SK-N-SH treated with all-trans-retinoic acid at 6 μM for 48 hours (cell line): ENCODE measurements at regions not wholly inside any gene's neighbourhood (a gene's known extent, or its start where the extent isn't known, plus 50 kb on each side); places are given as distances from the start of the nearest gene placed in this dataset.

ENCODE experiments used
- GLIS3 ChIP-seq: fragments of 250-450 bp; sonication (Bioruptor Pico); IDR thresholded peaks from 2 replicates; pipeline ENCODE4 v1.5.0; 2020; ENCODE audit warnings: mild to moderate bottlenecking, moderate library complexity
- OSR1 ChIP-seq: fragments of 250-450 bp; sonication (Bioruptor Pico); IDR thresholded peaks from 2 replicates; pipeline ENCODE4 v1.8.0; 2022; ENCODE audit warnings: moderate library complexity, mild to moderate bottlenecking, inconsistent platforms
- PATZ1 ChIP-seq: fragments of 250-450 bp; sonication (Bioruptor Pico); IDR thresholded peaks from 2 replicates; pipeline ENCODE4 v1.8.0; 2020; ENCODE audit warnings: mild to moderate bottlenecking, moderate library complexity, borderline replicate concordance
- RARB ChIP-seq: fragments of 250-450 bp; sonication (Bioruptor Pico); IDR thresholded peaks from 2 replicates; pipeline ENCODE4 v1.8.0; 2021; ENCODE audit warnings: mild to moderate bottlenecking, moderate library complexity
- TCF4 ChIP-seq: fragments of 250-450 bp; sonication (Bioruptor Pico); IDR thresholded peaks from 2 replicates; pipeline ENCODE4 v1.8.0; 2021; ENCODE audit warnings: mild to moderate bottlenecking, moderate library complexity, borderline replicate concordance
- ZFP3 ChIP-seq: fragments of 250-450 bp; sonication (Bioruptor Pico); IDR thresholded peaks from 2 replicates; pipeline ENCODE4 v1.5.0; 2020; ENCODE audit warnings: mild to moderate bottlenecking, moderate library complexity
- ZFP30 ChIP-seq: fragments of 450-650 bp; formaldehyde crosslinking; IDR thresholded peaks from 2 replicates; pipeline ENCODE4 v1.5.0; 2022; ENCODE audit warnings: mild to moderate bottlenecking, moderate library complexity
- ZNF565 ChIP-seq: fragments of 450-650 bp; formaldehyde crosslinking; conservative IDR thresholded peaks from 2 replicates; pipeline ENCODE4 v1.5.0; 2020; ENCODE audit warnings: low read depth, mild to moderate bottlenecking, moderate library complexity
- TF ChIP-seq, protein P1 (sequence below): fragments of 250-450 bp; sonication (Bioruptor Pico); IDR thresholded peaks from 2 replicates; pipeline ENCODE4 v1.5.1; 2020; ENCODE audit warnings: low read depth, mild to moderate bottlenecking, moderate library complexity
- TF ChIP-seq, protein P2 (sequence below): fragments of 250-450 bp; sonication (Bioruptor Pico); IDR thresholded peaks from 2 replicates; pipeline ENCODE4 v1.5.0; 2020; ENCODE audit warnings: mild to moderate bottlenecking, moderate library complexity
- TF ChIP-seq, protein P3 (sequence below): fragments of 250-450 bp; sonication (Bioruptor Pico); IDR thresholded peaks from 2 replicates; pipeline ENCODE4 v1.8.0; 2021; ENCODE audit warnings: low read depth, mild to moderate bottlenecking, moderate library complexity, borderline replicate concordance

DNA sequence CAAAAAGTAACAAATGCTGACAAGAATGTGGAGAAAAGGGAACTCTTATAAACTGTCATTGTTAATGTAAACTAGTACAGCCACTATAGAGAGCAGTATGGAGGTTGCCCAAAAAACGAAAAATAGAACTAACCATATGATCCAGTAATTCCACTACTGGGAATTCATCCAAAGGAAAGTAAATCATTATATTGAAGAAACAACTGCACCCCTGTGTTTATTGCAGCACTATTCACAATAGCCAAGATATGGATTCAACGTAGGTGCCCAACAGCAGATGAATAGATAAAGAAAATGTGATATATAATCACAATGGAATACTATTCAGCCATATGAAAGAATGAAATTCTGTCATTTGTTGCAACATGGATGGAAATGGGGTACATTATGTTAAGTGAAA, 188.0 kb upstream of the E2F7 start:
- no peak for TF ChIP-seq TCF4 (CRISPR knock-in tag)
- no peak for TF ChIP-seq RARB (CRISPR knock-in tag)
- TF ChIP-seq, protein P1, sequence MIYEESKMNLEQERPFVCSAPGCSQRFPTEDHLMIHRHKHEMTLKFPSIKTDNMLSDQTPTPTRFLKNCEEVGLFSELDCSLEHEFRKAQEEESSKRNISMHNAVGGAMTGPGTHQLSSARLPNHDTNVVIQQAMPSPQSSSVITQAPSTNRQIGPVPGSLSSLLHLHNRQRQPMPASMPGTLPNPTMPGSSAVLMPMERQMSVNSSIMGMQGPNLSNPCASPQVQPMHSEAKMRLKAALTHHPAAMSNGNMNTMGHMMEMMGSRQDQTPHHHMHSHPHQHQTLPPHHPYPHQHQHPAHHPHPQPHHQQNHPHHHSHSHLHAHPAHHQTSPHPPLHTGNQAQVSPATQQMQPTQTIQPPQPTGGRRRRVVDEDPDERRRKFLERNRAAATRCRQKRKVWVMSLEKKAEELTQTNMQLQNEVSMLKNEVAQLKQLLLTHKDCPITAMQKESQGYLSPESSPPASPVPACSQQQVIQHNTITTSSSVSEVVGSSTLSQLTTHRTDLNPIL (CRISPR knock-in tag): no peak
- TF ChIP-seq, protein P2, sequence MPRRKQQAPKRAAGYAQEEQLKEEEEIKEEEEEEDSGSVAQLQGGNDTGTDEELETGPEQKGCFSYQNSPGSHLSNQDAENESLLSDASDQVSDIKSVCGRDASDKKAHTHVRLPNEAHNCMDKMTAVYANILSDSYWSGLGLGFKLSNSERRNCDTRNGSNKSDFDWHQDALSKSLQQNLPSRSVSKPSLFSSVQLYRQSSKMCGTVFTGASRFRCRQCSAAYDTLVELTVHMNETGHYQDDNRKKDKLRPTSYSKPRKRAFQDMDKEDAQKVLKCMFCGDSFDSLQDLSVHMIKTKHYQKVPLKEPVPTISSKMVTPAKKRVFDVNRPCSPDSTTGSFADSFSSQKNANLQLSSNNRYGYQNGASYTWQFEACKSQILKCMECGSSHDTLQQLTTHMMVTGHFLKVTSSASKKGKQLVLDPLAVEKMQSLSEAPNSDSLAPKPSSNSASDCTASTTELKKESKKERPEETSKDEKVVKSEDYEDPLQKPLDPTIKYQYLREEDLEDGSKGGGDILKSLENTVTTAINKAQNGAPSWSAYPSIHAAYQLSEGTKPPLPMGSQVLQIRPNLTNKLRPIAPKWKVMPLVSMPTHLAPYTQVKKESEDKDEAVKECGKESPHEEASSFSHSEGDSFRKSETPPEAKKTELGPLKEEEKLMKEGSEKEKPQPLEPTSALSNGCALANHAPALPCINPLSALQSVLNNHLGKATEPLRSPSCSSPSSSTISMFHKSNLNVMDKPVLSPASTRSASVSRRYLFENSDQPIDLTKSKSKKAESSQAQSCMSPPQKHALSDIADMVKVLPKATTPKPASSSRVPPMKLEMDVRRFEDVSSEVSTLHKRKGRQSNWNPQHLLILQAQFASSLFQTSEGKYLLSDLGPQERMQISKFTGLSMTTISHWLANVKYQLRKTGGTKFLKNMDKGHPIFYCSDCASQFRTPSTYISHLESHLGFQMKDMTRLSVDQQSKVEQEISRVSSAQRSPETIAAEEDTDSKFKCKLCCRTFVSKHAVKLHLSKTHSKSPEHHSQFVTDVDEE (CRISPR knock-in tag): no peak
- TF ChIP-seq ZFP30 (CRISPR knock-in tag): no peak
- no peak for TF ChIP-seq PATZ1 (CRISPR knock-in tag)
- TF ChIP-seq ZFP3 (CRISPR knock-in tag): no peak
- TF ChIP-seq, protein P3, sequence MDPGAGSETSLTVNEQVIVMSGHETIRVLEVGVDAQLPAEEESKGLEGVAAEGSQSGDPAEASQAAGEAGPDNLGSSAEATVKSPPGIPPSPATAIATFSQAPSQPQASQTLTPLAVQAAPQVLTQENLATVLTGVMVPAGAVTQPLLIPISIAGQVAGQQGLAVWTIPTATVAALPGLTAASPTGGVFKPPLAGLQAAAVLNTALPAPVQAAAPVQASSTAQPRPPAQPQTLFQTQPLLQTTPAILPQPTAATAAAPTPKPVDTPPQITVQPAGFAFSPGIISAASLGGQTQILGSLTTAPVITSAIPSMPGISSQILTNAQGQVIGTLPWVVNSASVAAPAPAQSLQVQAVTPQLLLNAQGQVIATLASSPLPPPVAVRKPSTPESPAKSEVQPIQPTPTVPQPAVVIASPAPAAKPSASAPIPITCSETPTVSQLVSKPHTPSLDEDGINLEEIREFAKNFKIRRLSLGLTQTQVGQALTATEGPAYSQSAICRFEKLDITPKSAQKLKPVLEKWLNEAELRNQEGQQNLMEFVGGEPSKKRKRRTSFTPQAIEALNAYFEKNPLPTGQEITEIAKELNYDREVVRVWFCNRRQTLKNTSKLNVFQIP: no peak
- no peak for TF ChIP-seq OSR1 (CRISPR knock-in tag)
- no peak for TF ChIP-seq GLIS3 (CRISPR knock-in tag)
- no peak for TF ChIP-seq ZNF565
